NB4 (cell line): ENCODE measurements at regions not wholly inside any gene's neighbourhood (a gene's known extent, or its start where the extent isn't known, plus 50 kb on each side); places are given as distances from the start of the nearest gene placed in this dataset.

Source experiments
- DNase-seq: peaks from one replicate; pipeline ENCODE4 v3.0.0; 2010; ENCODE audit warnings: low read depth
- H3K4me3 ChIP-seq: one replicate; pipeline ENCODE4 v1.5.1; 2011; ENCODE audit warnings: mild to moderate bottlenecking, low read depth, low read length, moderate library complexity
- MYC ChIP-seq: IDR thresholded peaks from 2 replicates; pipeline ENCODE4 v1.6.1; 2011; ENCODE audit warnings: low read depth, low read length
- POLR2A ChIP-seq: IDR thresholded peaks from 2 replicates; pipeline ENCODE4 v1.6.1; 2011; ENCODE audit warnings: mild to moderate bottlenecking; ENCODE audit not compliant: insufficient read length; ENCODE audit errors: extremely low read depth
- TF ChIP-seq, protein P1 (sequence below): IDR thresholded peaks from one replicate; pipeline ENCODE4 v1.5.1; 2012; ENCODE audit warnings: low read depth, low read length
- TF ChIP-seq, protein P2 (sequence below): IDR thresholded peaks from 2 replicates; pipeline ENCODE4 v1.6.1; 2011; ENCODE audit warnings: low read depth, low read length

DNA sequence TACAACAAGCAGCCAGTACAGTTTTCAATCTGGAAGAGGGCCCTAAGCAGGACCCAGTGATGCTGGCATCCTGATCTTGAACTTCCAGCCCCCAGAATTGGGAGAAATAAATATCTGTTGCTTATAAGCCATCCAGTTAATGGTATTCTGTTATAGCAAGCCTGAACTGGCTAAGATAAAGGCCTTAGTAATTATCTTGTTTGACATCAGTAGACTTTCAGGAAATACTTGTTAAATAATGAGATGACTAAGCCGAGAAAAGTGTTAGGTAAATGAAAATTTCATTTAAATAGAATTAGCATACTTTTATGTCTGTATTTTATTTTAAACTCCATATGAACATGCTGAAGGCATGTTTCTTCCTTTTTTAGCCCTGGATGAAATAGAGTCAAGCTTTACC, 188.2 kb downstream of the OLFM4 start:
- no peak for DNase-seq
- H3K4me3 ChIP-seq = no peak overlapping the region
- TF ChIP-seq, protein P1, sequence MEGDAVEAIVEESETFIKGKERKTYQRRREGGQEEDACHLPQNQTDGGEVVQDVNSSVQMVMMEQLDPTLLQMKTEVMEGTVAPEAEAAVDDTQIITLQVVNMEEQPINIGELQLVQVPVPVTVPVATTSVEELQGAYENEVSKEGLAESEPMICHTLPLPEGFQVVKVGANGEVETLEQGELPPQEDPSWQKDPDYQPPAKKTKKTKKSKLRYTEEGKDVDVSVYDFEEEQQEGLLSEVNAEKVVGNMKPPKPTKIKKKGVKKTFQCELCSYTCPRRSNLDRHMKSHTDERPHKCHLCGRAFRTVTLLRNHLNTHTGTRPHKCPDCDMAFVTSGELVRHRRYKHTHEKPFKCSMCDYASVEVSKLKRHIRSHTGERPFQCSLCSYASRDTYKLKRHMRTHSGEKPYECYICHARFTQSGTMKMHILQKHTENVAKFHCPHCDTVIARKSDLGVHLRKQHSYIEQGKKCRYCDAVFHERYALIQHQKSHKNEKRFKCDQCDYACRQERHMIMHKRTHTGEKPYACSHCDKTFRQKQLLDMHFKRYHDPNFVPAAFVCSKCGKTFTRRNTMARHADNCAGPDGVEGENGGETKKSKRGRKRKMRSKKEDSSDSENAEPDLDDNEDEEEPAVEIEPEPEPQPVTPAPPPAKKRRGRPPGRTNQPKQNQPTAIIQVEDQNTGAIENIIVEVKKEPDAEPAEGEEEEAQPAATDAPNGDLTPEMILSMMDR = no peak
- TF ChIP-seq MYC (no peak), POLR2A (no peak)
- TF ChIP-seq, protein P2, sequence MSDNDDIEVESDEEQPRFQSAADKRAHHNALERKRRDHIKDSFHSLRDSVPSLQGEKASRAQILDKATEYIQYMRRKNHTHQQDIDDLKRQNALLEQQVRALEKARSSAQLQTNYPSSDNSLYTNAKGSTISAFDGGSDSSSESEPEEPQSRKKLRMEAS = no peak

DNA sequence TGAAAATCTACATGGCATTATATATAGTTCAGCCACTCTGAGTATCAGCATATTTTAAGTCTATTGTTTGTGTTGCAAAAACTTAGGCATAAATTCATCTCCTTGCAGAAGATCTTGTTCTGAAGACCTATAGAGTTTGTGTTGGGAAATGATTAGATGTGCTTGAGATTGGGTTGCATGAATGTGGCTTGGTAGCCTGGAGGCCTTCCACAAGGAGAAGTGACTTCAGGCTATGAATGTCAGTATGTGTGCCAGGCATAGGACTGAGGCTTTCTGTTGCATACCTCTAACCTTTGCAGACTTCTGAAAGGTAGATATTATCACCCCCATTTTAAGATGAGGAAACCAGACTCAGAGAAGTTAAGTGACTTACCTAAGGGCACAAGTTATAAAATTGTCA, 188.6 kb downstream of the OLFM4 start:
- no peak for TF ChIP-seq POLR2A
- TF ChIP-seq, protein P1 = no peak
- TF ChIP-seq, protein P2 = no peak
- DNase-seq = no peak
- no peak overlapping the region for H3K4me3 ChIP-seq

DNA sequence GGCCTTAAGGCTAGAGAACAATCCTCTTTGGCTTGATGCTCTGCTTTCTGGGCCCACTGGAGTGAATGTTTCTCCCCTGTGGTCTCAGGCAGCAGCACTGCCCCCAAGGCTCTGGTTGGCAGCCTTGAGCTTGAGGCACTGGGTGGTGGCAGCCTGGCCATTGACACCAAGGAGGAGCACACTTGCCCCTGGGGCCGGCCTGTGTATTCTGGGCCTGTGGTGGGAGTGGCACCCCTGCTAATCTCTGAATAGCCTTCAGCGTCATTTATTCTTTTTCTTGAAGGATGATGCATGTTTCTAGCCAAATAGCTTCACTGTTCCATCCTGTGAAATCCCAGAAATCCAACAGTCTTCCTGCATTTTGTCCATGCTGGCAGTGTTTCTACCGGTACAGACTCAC, 191.4 kb downstream of the OLFM4 start:
- no peak for DNase-seq
- TF ChIP-seq MYC (no peak), POLR2A (no peak)
- TF ChIP-seq, protein P2 = no peak
- TF ChIP-seq, protein P1 = no peak
- no peak overlapping the region for H3K4me3 ChIP-seq

DNA sequence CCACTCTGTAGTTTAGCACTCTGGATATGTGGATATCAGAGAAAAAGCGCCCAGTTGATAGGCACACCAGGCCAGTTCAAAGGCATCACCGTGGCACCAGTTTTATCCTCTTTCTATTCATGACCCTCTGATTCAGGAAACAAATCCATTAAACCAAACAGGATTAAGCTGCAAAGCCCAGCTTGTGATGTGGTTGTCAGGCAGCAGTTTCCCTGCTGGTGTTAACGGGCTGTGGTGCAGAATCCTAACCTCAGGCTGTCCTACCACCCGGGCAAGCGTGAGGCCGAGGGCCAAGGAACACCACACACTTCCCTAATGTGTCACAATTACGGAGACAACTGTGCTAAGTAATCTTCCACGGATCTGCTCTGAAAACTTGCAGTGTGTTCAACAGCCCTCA, 209.1 kb downstream of the OLFM4 start:
- TF ChIP-seq, protein P1 = no peak
- TF ChIP-seq MYC = no peak
- TF ChIP-seq, protein P2 = no peak
- TF ChIP-seq POLR2A = no peak
- no peak overlapping the region for H3K4me3 ChIP-seq
- DNase-seq = no peak

DNA sequence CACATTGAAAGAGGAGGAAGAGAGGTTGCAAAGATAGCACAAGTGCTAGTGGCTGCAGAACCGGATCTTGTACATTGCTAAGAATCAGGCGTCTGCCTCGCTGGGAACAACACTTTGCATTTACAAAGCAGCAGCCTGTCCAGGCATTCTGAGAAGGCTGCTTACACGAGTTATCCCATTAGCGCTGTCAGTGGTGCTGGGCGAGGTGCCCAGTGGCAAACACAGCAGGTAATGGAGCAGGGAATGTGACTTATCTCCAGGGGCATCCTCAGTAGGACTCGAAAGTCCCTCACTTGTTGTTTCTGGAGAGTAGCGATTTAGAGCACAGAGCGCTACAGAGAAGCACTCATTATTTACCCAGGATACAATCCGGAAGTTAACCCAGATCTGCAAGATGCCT, 209.6 kb downstream of the OLFM4 start:
- TF ChIP-seq, protein P1 = no peak
- TF ChIP-seq, protein P2 = no peak
- TF ChIP-seq MYC (no peak), POLR2A (no peak)
- no peak overlapping the region for H3K4me3 ChIP-seq
- no peak for DNase-seq

DNA sequence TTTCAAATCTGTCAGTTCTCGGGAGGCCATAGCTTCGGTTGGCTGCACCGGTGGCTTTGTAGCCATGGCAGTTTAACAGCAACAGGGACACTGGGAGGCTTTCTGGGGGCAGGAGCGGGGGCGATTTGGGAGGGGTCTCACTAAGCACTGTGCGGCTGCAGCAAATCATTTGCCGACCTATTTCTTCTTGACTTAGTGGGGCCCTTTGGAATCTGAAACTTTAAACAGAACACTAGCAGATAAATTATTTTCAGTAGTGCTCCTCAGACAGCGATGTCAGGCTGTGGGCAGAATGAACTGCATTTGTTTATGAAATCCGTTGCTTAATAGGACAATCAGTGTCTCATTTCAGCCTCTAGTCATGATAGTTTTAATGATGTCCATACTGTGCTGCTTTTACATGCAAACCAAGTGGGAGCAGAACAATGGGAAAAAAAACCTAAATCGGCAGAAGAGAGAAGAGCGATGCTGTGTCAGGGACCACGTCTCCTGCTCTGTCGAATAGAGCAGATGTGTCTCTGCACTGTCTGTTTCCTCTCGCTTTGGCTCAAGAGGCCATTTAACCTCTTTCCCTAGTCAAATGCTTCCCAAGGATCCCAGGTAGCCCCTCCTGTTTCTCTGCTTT, 211.9 kb downstream of the OLFM4 start:
- DNase-seq = no peak
- TF ChIP-seq, protein P2 = no peak
- TF ChIP-seq POLR2A = no peak
- TF ChIP-seq, protein P1 = no peak
- no peak for TF ChIP-seq MYC
- H3K4me3 ChIP-seq = no peak overlapping the region
